Heart right ventricle (tissue), 16 donors: ENCODE measurements at regions not wholly inside any gene's neighbourhood (a gene's known extent, or its start where the extent isn't known, plus 50 kb on each side); places are given as distances from the start of the nearest gene placed in this dataset.

Experiments used
- ATAC-seq, 8 donors: fragments of 200-7000 bp; cut with Tn5 transposase; one replicate each; pipeline ENCODE4 v1.9.1; 2020; ENCODE audit warnings: mild to moderate bottlenecking in 8 of 8, moderate library complexity in 8 of 8, moderate number of reproducible peaks in 1 of 8
- DNase-seq, 2 donors: peaks; one replicate each; pipeline ENCODE4 v3.0.0-alpha.2; 2020
- H3K27ac ChIP-seq, 10 donors: fragments of 200-600 bp; sonication (generic) in 2 of 10; one replicate each; pipeline versions ENCODE4 v1.5.0 to v1.8.0; 2020 to 2022; ENCODE audit warnings: mild to moderate bottlenecking in 3 of 10
- H3K27me3 ChIP-seq, 7 donors: fragments of 200-600 bp; one replicate each; pipeline ENCODE4 v1.8.0; 2021 to 2022; ENCODE audit warnings: mild to moderate bottlenecking in 2 of 7
- H3K36me3 ChIP-seq, 9 donors: fragments of 200-600 bp; sonication (generic) in 1 of 9; one replicate each; pipeline versions ENCODE4 v1.5.0 to v1.8.0; 2020 to 2022; ENCODE audit warnings: mild to moderate bottlenecking in 2 of 9
- H3K4me1 ChIP-seq, 9 donors: fragments of 200-600 bp; sonication (generic) in 1 of 9; one replicate each; pipeline versions ENCODE4 v1.5.0 to v1.8.0; 2020 to 2022; ENCODE audit warnings: mild to moderate bottlenecking in 4 of 9
- H3K4me3 ChIP-seq, 10 donors: fragments of 200-600 bp; sonication (generic) in 2 of 10; one replicate each; pipeline versions ENCODE4 v1.5.0 to v1.8.0; 2020 to 2022; ENCODE audit warnings: mild to moderate bottlenecking in 7 of 10, moderate library complexity in 2 of 10
- H3K9me3 ChIP-seq, 11 donors: fragments of 200-600 bp in 10 of 11; sonication (generic) in 2 of 11; one replicate each; pipeline versions ENCODE4 v1.5.0 to v1.8.0; 2013 to 2022; ENCODE audit warnings: mild to moderate bottlenecking in 2 of 11, control low read depth in 1 of 11, moderate library complexity in 1 of 11
- WGBS, 2 donors: extraction: QIAGEN DNeasy Blood & Tissue Kit; methylation state at CpG; one replicate each; pipeline ENCODE4 v1.1.7; 2013; ENCODE audit warnings: inconsistent platforms in 1 of 2; 5-methylcytosine and 5-hydroxymethylcytosine counted together
- intact Hi-C, 10 donors: fragments of 100-400 bp; cut with DNase I; formaldehyde crosslinking; loops; one replicate each; pipeline versions ENCODE4 v1.11.1 to v1.14.2; 2022
- TF ChIP-seq, protein P1 (sequence below), 9 donors: fragments of 200-600 bp; sonication (generic) in 2 of 9; IDR thresholded peaks; one replicate each; pipeline versions ENCODE4 v1.5.0 to v1.8.0; 2021 to 2022; ENCODE audit warnings: antibody characterized with exemption in 9 of 9, mild to moderate bottlenecking in 5 of 9, moderate library complexity in 1 of 9
- donor health status: Arrhythmogenic right ventricular cardiomyopathy.
- donor health status: ischemic (EF 13 %, LVEDD 7.1; RV severe dilation, severe dysfunction).
- donor health status: healthy with polysubstance abuse.
- donor health status: DM: no; HTN: yes; CAD: no.
- donor health status: DM: no; HTN: no; CAD: no.
- donor health status: ischemic (EF 25% LVEDD 6.9; RV normal size, moderate dysfunction).
- donor health status: ischemic (EF 25% LVEDD 5.7; RV mildly dilated, moderate dysfunction).
- donor health status: healthy.
- donor health status: DM: yes; HTN: yes; CAD: no.
- donor health status: Ischemic cardiomyopathy.
- donor health status: ischemic (EF 35%, LVEDD 5.7; RV mildly dilated, moderate dysfunction).
- donor health status: nonischemic (EF 11% LVEDD 7.7; RV severe dilation, severe dysfunction).
- donor health status: DM: yes; HTN: yes; CAD: no.
- donor health status: PGD.
- donor health status: ischemic (EF 29% LVEDD 5.4; RV normal size, mild dysfunction).
- donor health status: nonischemic (EF 23%, LVEDD 6.1; RV moderate dilation, normal function).

- TF ChIP-seq, protein P1, sequence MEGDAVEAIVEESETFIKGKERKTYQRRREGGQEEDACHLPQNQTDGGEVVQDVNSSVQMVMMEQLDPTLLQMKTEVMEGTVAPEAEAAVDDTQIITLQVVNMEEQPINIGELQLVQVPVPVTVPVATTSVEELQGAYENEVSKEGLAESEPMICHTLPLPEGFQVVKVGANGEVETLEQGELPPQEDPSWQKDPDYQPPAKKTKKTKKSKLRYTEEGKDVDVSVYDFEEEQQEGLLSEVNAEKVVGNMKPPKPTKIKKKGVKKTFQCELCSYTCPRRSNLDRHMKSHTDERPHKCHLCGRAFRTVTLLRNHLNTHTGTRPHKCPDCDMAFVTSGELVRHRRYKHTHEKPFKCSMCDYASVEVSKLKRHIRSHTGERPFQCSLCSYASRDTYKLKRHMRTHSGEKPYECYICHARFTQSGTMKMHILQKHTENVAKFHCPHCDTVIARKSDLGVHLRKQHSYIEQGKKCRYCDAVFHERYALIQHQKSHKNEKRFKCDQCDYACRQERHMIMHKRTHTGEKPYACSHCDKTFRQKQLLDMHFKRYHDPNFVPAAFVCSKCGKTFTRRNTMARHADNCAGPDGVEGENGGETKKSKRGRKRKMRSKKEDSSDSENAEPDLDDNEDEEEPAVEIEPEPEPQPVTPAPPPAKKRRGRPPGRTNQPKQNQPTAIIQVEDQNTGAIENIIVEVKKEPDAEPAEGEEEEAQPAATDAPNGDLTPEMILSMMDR (IDR thresholded peaks at IDR 0.05): no peak
- Histone ChIP-seq H3K4me1 (no peaks in the 10 kb centered on the region), H3K9me3 (no peaks in the 10 kb centered on the region), H3K27ac (no peak overlapping the region), H3K27me3 (peaks cover 0 to 35% (median 7%) of the 10 kb centered on the region in 7 donors), H3K36me3 (no peaks in the 10 kb centered on the region), H3K4me3 (no peak overlapping the region)
- ATAC-seq (no peak), DNase-seq (no peak)
- intact Hi-C loops: no loop called here
- 61 to 67% methylated on average over 9 of the region's 9 CpGs for WGBS, 2 donors
These were observed 75.8 kb upstream of the TSHZ3 start for GRCh38 chr19:31424861-31425620.

- H3K27me3 ChIP-seq: peaks cover 0 to 37% (median 6%) of the 10 kb centered on the region in 7 donors
- no peaks in the 10 kb centered on the region for H3K36me3 ChIP-seq
- DNase-seq: no peak
- H3K27ac ChIP-seq: no peak overlapping the region
- WGBS, 2 donors: 73 to 76% methylated on average over 1 of the region's 1 CpG
- intact Hi-C loops: no loop called here
- H3K4me1 ChIP-seq: no peaks in the 10 kb centered on the region
- H3K9me3 ChIP-seq: no peaks in the 10 kb centered on the region
- peak in 2 of 8 donors; percentile 42 to 81 for ATAC-seq
- TF ChIP-seq, protein P1 (IDR thresholded peaks at IDR 0.05): no peak
- no peak overlapping the region for H3K4me3 ChIP-seq
These were observed 78.6 kb upstream of the TSHZ3 start for GRCh38 chr19:31427857-31428256.

- no peak for ATAC-seq
- Histone ChIP-seq H3K4me3 (no peak overlapping the region), H3K27ac (no peak overlapping the region), H3K4me1 (no peaks in the 10 kb centered on the region), H3K27me3 (peaks cover 0 to 18% (median 4%) of the 10 kb centered on the region in 7 donors), H3K9me3 (peaks cover 0 to 9% (median 0%) of the 10 kb centered on the region in 11 donors), H3K36me3 (no peaks in the 10 kb centered on the region)
- DNase-seq: no peak
- 76 to 78% methylated on average over 4 of the region's 4 CpGs for WGBS, 2 donors
- TF ChIP-seq, protein P1 (IDR thresholded peaks at IDR 0.05): no peak
- intact Hi-C loops: no loop called here
These were observed 81.1 kb upstream of the TSHZ3 start for GRCh38 chr19:31430381-31430780.

GRCh38 chr19:31432201-31432810, 83.1 kb upstream of the TSHZ3 start:
- Histone ChIP-seq H3K36me3 (no peaks in the 10 kb centered on the region), H3K9me3 (peaks cover 0 to 11% (median 0%) of the 10 kb centered on the region in 11 donors), H3K27me3 (peaks cover 0 to 18% (median 6%) of the 10 kb centered on the region in 7 donors), H3K4me3 (no peak overlapping the region), H3K27ac (no peak overlapping the region), H3K4me1 (no peaks in the 10 kb centered on the region)
- DNase-seq (no peak), ATAC-seq (no peak)
- WGBS, 2 donors: 69 to 77% methylated on average over 8 of the region's 8 CpGs
- intact Hi-C loops: no loop called here
- TF ChIP-seq, protein P1 (IDR thresholded peaks at IDR 0.05): no peak
